Activated CD4-positive, alpha-beta T cell treated with anti-CD3 and anti-CD28 coated beads for 48 hours (primary cell): ENCODE measurements at regions not wholly inside any gene's neighbourhood (a gene's known extent, or its start where the extent isn't known, plus 50 kb on each side); places are given as distances from the start of the nearest gene placed in this dataset.

ENCODE experiments used
- DNase-seq: peaks from one replicate; pipeline ENCODE4 v3.0.0-alpha.2; 2020

- DNase-seq, result no peak
These were observed 102.0 kb upstream of the LEF1 start for GRCh38 chr4:108270466-108271450.

GRCh38 chr4:108264693-108265092 is 96.0 kb upstream of the LEF1 start:
- DNase-seq, result no peak

GRCh38 chr4:108263057-108263456 is 94.3 kb upstream of the LEF1 start:
- DNase-seq, result no peak

GRCh38 chr4:108261026-108261425 is 92.3 kb upstream of the LEF1 start:
- no peak for DNase-seq

GRCh38 chr4:108256538-108256937 is 87.8 kb upstream of the LEF1 start:
- no peak for DNase-seq

GRCh38 chr4:108255203-108255747 is 86.5 kb upstream of the LEF1 start:
- no peak for DNase-seq

GRCh38 chr4:108249397-108249796 is 80.7 kb upstream of the LEF1 start:
- DNase-seq, result no peak

GRCh38 chr4:108247387-108248049 is 78.8 kb upstream of the LEF1 start:
- DNase-seq, result no peak

GRCh38 chr4:108244606-108245005 is 75.9 kb upstream of the LEF1 start:
- no peak for DNase-seq

GRCh38 chr4:108240366-108240765 is 71.6 kb upstream of the LEF1 start:
- no peak for DNase-seq

GRCh38 chr4:108237693-108238092 is 69.0 kb upstream of the LEF1 start:
- no peak for DNase-seq

- DNase-seq, result no peak
These were observed 67.5 kb upstream of the LEF1 start for GRCh38 chr4:108236264-108236663.

- no peak for DNase-seq
These were observed 59.2 kb upstream of the LEF1 start for GRCh38 chr4:108227923-108228322.

- no peak for DNase-seq
These were observed 55.9 kb upstream of the LEF1 start for GRCh38 chr4:108224611-108225053.

GRCh38 chr4:108223313-108223712 is 54.6 kb upstream of the LEF1 start:
- no peak for DNase-seq

GRCh38 chr4:108219998-108220397 is 51.3 kb upstream of the LEF1 start:
- no peak for DNase-seq
